ENCODE measurements at regions not wholly inside any gene's neighbourhood (a gene's known extent, or its start where the extent isn't known, plus 50 kb on each side); places are given as distances from the start of the nearest gene placed in this dataset.

- in situ Hi-C loops (cut with MboI; ENCODE audit: low pct_unique_long_range_greater_than_20kb, low sequenced_read_pairs), result no loop called here
- peak; percentile 62 for DNase-seq
Measured at GRCh38 chr3:124565013-124565412, 165.2 kb upstream of the UMPS start.

GRCh38 chr3:124565551-124565950 is 164.7 kb upstream of the UMPS start:
- in situ Hi-C loops (cut with MboI; ENCODE audit: low pct_unique_long_range_greater_than_20kb, low sequenced_read_pairs), result no loop called here
- no peak for DNase-seq

GRCh38 chr3:124566701-124567100 is 163.6 kb upstream of the UMPS start:
- no peak for DNase-seq
- in situ Hi-C loops (cut with MboI; ENCODE audit: low pct_unique_long_range_greater_than_20kb, low sequenced_read_pairs), result no loop called here

GRCh38 chr3:124567179-124567578 is 163.1 kb upstream of the UMPS start:
- in situ Hi-C loops (cut with MboI; ENCODE audit: low pct_unique_long_range_greater_than_20kb, low sequenced_read_pairs), result no loop called here
- no peak for DNase-seq

GRCh38 chr3:124569761-124570160 is 160.5 kb upstream of the UMPS start:
- in situ Hi-C loops (cut with MboI; ENCODE audit: low pct_unique_long_range_greater_than_20kb, low sequenced_read_pairs), result no loop called here
- no peak for DNase-seq

- in situ Hi-C loops (cut with MboI; ENCODE audit: low pct_unique_long_range_greater_than_20kb, low sequenced_read_pairs), result no loop called here
- DNase-seq, result no peak
Measured at GRCh38 chr3:124570232-124570631, 160.0 kb upstream of the UMPS start.

GRCh38 chr3:124572851-124573405 is 157.3 kb upstream of the UMPS start:
- DNase-seq, result no peak
- in situ Hi-C loops (cut with MboI; ENCODE audit: low pct_unique_long_range_greater_than_20kb, low sequenced_read_pairs), result no loop called here

- in situ Hi-C loops (cut with MboI; ENCODE audit: low pct_unique_long_range_greater_than_20kb, low sequenced_read_pairs), result no loop called here
- no peak for DNase-seq
Measured at GRCh38 chr3:124574012-124574411, 156.2 kb upstream of the UMPS start.

GRCh38 chr3:124576565-124577493 is 153.4 kb upstream of the UMPS start:
- DNase-seq, result no peak
- in situ Hi-C loops (cut with MboI; ENCODE audit: low pct_unique_long_range_greater_than_20kb, low sequenced_read_pairs), result no loop called here

- DNase-seq, result no peak
- in situ Hi-C loops (cut with MboI; ENCODE audit: low pct_unique_long_range_greater_than_20kb, low sequenced_read_pairs), result no loop called here
Measured at GRCh38 chr3:124577494-124578167, 152.6 kb upstream of the UMPS start.

- in situ Hi-C loops (cut with MboI; ENCODE audit: low pct_unique_long_range_greater_than_20kb, low sequenced_read_pairs), result no loop called here
- DNase-seq, result no peak
Measured at GRCh38 chr3:124579641-124580040, 150.6 kb upstream of the UMPS start.

GRCh38 chr3:124582196-124582595 is 148.1 kb upstream of the UMPS start:
- in situ Hi-C loops (cut with MboI; ENCODE audit: low pct_unique_long_range_greater_than_20kb, low sequenced_read_pairs), result no loop called here
- DNase-seq, result no peak

- peak; percentile 72 for DNase-seq
- in situ Hi-C loops (cut with MboI; ENCODE audit: low pct_unique_long_range_greater_than_20kb, low sequenced_read_pairs), result no loop called here
Measured at GRCh38 chr3:124582621-124583395, 147.4 kb upstream of the UMPS start.

- no peak for DNase-seq
- in situ Hi-C loops (cut with MboI; ENCODE audit: low pct_unique_long_range_greater_than_20kb, low sequenced_read_pairs), result no loop called here
Measured at GRCh38 chr3:124584245-124584551, 146.1 kb upstream of the UMPS start.

- in situ Hi-C loops (cut with MboI; ENCODE audit: low pct_unique_long_range_greater_than_20kb, low sequenced_read_pairs), result no loop called here
- no peak for DNase-seq
Measured at GRCh38 chr3:124584552-124585391, 145.5 kb upstream of the UMPS start.

- no peak for DNase-seq
- in situ Hi-C loops (cut with MboI; ENCODE audit: low pct_unique_long_range_greater_than_20kb, low sequenced_read_pairs), result no loop called here
Measured at GRCh38 chr3:124586126-124587052, 143.9 kb upstream of the UMPS start.

- in situ Hi-C loops (cut with MboI; ENCODE audit: low pct_unique_long_range_greater_than_20kb, low sequenced_read_pairs), result no loop called here
- DNase-seq, result no peak
Measured at GRCh38 chr3:124587053-124587408, 143.2 kb upstream of the UMPS start.

- no peak for DNase-seq
- in situ Hi-C loops (cut with MboI; ENCODE audit: low pct_unique_long_range_greater_than_20kb, low sequenced_read_pairs), result no loop called here
Measured at GRCh38 chr3:124588036-124588435, 142.2 kb upstream of the UMPS start.
